Stimulated activated CD4-positive, alpha-beta T cell treated with anti-CD3 and anti-CD28 coated beads, Interleukin-15, amount 100 ng/mL, for 1 hour (primary cell): ENCODE measurements at regions not wholly inside any gene's neighbourhood (a gene's known extent, or its start where the extent isn't known, plus 50 kb on each side); places are given as distances from the start of the nearest gene placed in this dataset.

ENCODE experiments used
- DNase-seq, 2 donors: peaks; one replicate each; pipeline ENCODE4 v3.0.0-alpha.2; 2020; ENCODE audit warnings: low read depth in 1 of 2, low spot score in 1 of 2

- DNase-seq = no peak
Measured at GRCh38 chr5:96284727-96285389, 148.2 kb downstream of the PCSK1 start.

- DNase-seq = no peak
Measured at GRCh38 chr5:96283589-96283988, 149.5 kb downstream of the PCSK1 start.

DNA sequence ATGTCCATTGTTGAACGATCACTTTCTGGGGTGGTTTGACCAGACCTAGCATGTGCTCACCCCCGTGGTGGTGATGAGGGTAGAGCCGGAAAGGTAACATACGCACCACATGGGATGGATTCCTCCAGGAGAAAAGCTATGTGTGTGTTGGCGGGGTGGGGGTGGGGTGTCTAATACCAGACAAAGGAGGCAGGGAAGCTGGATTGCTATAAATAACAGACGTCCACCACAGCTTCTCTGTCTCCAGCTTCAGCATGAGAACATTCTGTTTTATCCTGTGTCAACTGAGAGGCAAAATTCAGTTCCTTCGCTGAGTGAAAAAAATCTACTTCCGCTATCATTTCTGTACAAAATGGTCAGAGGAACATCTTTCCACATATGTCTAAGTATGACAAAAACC lies 151.0 kb downstream of the PCSK1 start:
- DNase-seq = no peak

- DNase-seq = no peak
Measured at GRCh38 chr5:96280946-96281393, 152.1 kb downstream of the PCSK1 start.

DNA sequence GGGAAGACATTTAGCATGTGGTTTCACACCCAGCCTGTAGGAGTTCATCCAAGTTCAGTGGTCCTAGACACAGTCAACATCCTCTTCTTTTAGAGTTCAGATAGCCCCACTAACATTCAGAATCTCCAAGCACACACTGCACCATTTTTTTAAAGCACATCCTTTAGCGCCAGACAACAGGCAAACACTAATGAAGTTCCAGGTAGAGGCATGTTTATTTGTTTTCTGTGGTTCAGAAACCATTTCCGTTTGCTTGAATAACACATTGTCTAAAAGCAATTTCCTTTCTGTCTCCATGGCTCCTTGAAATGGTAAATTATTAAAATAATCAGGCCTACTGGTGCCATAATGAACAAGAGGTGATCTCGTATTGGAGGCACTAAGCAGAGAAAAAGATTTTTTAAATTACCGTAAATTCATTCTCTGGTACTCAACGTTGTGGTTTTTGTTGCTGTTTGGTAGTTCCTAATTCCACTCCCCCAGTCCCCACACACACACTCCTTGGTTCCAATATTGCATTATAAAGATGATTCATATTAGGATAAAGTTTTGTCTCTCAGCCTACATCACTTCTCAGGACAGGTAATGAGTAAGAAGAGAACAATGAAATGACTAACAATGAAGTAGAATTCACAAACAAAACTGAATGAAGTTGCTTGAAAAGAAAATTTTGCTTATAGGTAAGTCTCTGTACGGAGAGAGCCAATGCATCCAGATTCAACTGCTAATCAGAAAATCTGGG lies 153.1 kb downstream of the PCSK1 start:
- no peak for DNase-seq

DNA sequence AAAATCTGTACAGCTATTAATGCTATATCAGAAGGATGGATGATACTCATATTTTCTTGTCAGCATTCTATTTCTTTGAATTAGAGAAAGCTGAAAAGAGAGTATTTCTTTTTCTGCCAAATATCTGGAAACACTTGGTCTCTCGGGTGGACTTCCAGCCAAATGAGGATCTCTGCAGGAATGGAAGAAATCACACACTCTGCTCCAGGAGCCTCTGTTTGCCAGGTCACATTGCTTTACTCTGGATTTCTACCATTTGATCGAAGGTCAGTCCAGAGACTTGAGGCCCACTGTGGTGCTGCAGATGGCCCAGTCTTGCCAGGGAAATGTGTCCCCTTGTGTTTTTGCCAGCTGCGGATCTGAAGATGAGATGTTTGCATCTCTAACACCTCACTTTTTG lies 154.1 kb downstream of the PCSK1 start:
- DNase-seq = no peak

- DNase-seq = no peak
Measured at GRCh38 chr5:96275051-96275450, 158.0 kb downstream of the PCSK1 start.

- DNase-seq = no peak
Measured at GRCh38 chr5:96265487-96265886, 167.6 kb downstream of the PCSK1 start.

DNA sequence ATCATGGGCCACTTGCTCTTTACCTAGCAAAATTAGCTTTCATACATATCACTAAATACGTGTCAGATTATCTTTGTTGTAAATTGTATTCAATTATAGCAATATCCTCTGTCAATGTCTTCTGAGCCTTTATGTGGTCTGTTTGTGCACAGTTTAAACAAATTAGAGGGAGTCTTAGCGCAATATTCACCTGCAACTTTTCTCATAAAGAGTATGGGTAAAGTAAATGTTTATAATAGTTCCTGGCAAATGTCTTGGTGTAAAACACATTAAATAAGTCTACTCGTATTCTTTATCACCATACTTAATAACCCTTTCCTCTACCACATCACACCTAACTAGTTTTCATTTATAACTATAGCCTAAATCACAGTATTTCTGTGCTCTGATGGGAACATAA lies 169.0 kb downstream of the PCSK1 start:
- DNase-seq = no peak

- no peak for DNase-seq
Measured at GRCh38 chr5:96262105-96262504, 170.9 kb downstream of the PCSK1 start.

DNA sequence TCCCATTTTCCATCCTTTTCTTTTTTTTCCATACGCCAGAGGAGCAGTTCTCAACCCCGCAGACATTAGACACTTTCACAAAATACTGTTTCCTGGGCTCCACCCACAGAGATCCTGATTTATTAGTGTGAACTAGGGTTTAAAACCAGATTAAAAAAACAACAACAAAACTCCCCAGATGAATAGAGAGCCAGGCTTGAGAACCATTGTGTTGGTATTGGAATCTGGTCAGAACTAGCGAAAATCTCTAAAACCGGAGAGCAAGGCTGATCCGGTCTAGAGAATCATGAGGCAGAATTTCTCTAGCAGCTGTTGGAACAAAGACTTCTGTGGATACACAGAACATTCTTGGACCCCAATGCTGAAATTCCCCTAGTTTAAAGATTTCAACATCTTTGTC lies 173.0 kb downstream of the PCSK1 start:
- DNase-seq = no peak

DNA sequence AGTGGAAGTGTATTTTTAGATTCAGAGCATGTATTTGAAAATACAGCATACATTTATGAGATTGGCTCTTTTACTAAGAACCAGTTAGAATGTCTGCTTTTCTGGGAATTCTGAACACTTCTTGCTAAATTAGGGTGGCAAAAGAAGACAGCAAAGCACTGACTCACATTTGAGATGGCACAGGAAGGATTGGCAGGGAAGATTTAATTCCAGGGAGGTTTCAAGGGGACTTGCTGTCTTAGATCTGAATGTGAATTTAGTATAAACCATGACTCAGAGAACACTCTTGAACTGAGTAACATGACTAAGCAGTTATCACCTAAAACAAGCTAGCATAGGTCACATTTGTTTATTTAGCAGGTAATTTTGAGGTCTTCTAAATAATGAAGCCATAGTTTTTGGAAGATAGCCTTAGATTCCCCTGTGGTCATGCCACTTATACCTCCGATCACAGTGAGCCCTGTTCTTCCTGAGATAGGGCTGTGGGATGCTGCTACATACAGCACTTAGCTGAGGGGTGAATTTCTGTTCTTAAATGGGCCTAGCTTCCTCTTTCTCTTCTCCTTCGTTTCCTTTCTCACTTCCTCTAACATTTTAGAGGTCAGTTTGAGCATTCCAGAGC lies 173.8 kb downstream of the PCSK1 start:
- DNase-seq = no peak

DNA sequence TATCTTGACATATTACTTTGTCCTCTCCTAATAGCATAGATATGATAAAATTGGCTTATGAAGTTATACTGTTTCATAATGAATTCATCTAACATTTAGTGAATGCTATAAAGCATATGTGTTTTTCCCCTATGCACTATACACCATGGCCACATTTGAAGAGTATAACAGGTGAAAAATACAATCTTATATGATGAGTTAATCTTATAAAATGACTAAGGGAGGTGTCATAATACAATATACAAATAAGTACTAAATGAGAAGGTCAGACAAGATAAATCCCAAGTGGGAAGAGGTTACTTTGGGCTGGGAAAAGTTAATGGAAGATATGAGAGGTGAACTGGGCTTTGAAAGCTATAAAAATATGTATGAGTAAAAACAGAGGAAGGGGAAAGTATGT lies 174.4 kb downstream of the PCSK1 start:
- DNase-seq = no peak

DNA sequence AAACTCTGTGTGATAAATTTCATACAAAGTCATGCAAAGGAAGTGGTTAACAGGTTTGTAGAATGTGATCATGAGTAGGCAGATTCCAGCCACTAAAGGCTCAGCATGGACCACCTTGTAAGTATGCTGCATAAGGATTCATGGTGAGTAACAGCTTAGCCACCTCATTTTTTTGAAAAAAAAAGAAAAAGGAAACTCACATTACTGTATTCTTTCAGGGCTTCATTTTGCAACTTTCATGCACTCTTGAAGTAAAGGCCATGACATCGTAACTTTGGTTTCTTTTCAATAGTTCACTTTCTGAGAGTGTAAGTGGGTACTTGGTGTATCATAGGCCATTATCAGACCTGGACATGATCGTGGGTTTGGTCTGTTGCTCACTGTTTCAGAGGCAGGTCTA lies 175.1 kb downstream of the PCSK1 start:
- DNase-seq = no peak

- no peak for DNase-seq
Measured at GRCh38 chr5:96256795-96257470, 176.1 kb downstream of the PCSK1 start.

- no peak for DNase-seq
Measured at GRCh38 chr5:96254980-96255691, 177.9 kb downstream of the PCSK1 start.

GRCh38 chr5:96253140-96253539 lies 179.9 kb downstream of the PCSK1 start:
- DNase-seq = no peak

DNA sequence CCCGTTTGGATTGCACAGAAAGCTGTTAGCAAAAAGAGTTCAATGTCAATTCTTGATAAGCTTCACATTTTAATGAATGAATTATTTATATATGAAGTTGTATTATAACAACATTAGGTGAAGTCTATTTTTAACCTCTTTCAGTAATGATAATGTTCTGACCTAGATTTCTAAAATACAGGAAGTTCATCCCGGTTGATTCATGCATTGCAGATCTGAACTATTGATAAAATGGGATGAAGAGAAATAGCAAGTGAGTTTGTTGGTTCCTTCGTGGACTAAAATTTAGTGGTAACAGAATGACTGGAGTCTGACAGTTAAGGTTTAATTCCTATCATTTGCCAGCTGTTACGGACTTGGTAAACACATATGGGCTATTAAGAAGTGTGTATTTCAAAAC lies 180.5 kb downstream of the PCSK1 start:
- no peak for DNase-seq

DNA sequence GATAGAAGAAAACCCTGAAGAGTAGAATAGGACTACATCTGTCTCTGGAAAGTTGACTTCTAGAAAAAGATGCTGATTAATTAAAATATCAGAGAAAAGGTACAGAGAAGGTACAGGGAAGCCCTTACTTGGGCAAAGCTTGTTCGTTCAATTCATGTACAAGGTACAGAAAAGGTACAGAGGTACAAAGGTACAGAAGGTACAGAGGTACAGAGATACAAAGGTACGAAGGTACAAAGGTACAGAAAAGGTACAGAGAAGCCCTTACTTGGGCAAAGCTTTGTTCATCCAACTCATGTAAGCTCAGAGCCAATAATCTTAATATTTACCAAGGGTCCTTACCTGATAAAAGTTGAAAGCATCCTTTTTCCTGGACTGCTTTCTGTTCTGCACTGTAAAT lies 182.3 kb downstream of the PCSK1 start:
- DNase-seq = no peak

DNA sequence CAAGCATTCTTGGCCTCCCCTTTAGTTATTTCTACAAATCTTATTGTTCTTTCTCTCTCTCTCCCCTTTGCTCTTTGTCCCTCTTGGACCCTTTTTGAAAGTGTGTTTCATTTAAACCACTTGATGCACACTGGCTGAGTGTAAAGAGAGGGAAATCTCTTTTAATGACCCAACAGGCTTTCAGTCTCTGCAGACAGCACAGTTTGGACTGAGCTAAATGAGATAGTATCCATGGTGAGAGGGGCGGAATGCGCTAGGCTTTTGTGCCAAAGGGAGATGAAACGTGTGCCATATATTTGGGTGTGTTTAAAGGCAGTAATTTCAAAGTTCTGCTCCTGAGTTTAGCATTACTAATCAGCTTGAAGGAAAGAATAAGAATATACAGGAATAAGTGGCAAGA lies 184.9 kb downstream of the PCSK1 start:
- no peak for DNase-seq

GRCh38 chr5:96247708-96248107 lies 185.3 kb downstream of the PCSK1 start:
- no peak for DNase-seq
